ENCODE measurements at regions not wholly inside any gene's neighbourhood (a gene's known extent, or its start where the extent isn't known, plus 50 kb on each side); places are given as distances from the start of the nearest gene placed in this dataset.
"Not testable (repeated sequence)": the region's sequence is repeated elsewhere in the genome, so short reads cannot be mapped to it uniquely, and the experiment has no call there.

GRCh38 chr16:60137891-60138290 is 1403.8 kb upstream of the GOT2 start:
- peaks cover 6 to 8% of the 10 kb centered on the region in 2 donors for H3K9me3 ChIP-seq
- intact Hi-C loops (cut with DNase I) = no loop called here
- no peak for TF ChIP-seq CTCF (IDR thresholded peaks at IDR 0.05)
- no peak overlapping the region for H3K4me3 ChIP-seq
- no peaks in the 10 kb centered on the region for H3K36me3 ChIP-seq
- DNase-seq (ENCODE audit: low spot score in 2 of 2) = no peak
- H3K4me1 ChIP-seq = no peaks in the 10 kb centered on the region
- no peaks in the 10 kb centered on the region for H3K27me3 ChIP-seq
- H3K27ac ChIP-seq = no peak overlapping the region

GRCh38 chr16:60127196-60127595 is 1393.1 kb upstream of the GOT2 start:
- no peak overlapping the region for H3K27ac ChIP-seq
- no peaks in the 10 kb centered on the region for H3K36me3 ChIP-seq
- H3K4me1 ChIP-seq = no peaks in the 10 kb centered on the region
- intact Hi-C loops (cut with DNase I) = no loop called here
- no peaks in the 10 kb centered on the region for H3K9me3 ChIP-seq
- DNase-seq (ENCODE audit: low spot score in 2 of 2) = no peak
- H3K4me3 ChIP-seq = no peak overlapping the region
- no peaks in the 10 kb centered on the region for H3K27me3 ChIP-seq
- no peak for TF ChIP-seq CTCF (IDR thresholded peaks at IDR 0.05)

GRCh38 chr16:60126115-60126514 is 1392.0 kb upstream of the GOT2 start:
- H3K4me1 ChIP-seq; H3K27me3 ChIP-seq; DNase-seq (ENCODE audit: low spot score in 2 of 2); H3K9me3 ChIP-seq; H3K36me3 ChIP-seq; H3K4me3 ChIP-seq; H3K27ac ChIP-seq; intact Hi-C loops (cut with DNase I): not testable (repeated sequence)

- intact Hi-C loops (cut with DNase I) = no loop called here
- no peak overlapping the region for H3K27ac ChIP-seq
- H3K4me3 ChIP-seq = no peak overlapping the region
- no peaks in the 10 kb centered on the region for H3K9me3 ChIP-seq
- H3K4me1 ChIP-seq = no peaks in the 10 kb centered on the region
- H3K27me3 ChIP-seq = no peaks in the 10 kb centered on the region
- no peak for TF ChIP-seq CTCF (IDR thresholded peaks at IDR 0.05)
- DNase-seq (ENCODE audit: low spot score in 2 of 2) = no peak
- H3K36me3 ChIP-seq = no peaks in the 10 kb centered on the region
These were observed 1389.4 kb upstream of the GOT2 start for GRCh38 chr16:60123392-60124023.

- intact Hi-C loops (cut with DNase I) = no loop called here
- H3K36me3 ChIP-seq = no peaks in the 10 kb centered on the region
- H3K9me3 ChIP-seq = no peaks in the 10 kb centered on the region
- H3K4me3 ChIP-seq = no peak overlapping the region
- no peak for DNase-seq (ENCODE audit: low spot score in 2 of 2)
- TF ChIP-seq CTCF (IDR thresholded peaks at IDR 0.05) = no peak
- H3K27me3 ChIP-seq = no peaks in the 10 kb centered on the region
- no peaks in the 10 kb centered on the region for H3K4me1 ChIP-seq
- H3K27ac ChIP-seq = no peak overlapping the region
These were observed 1386.5 kb upstream of the GOT2 start for GRCh38 chr16:60120586-60120985.

- Histone ChIP-seq H3K4me1 (no peaks in the 10 kb centered on the region), H3K4me3 (no peak overlapping the region), H3K36me3 (no peaks in the 10 kb centered on the region), H3K9me3 (no peaks in the 10 kb centered on the region), H3K27me3 (no peaks in the 10 kb centered on the region), H3K27ac (no peak overlapping the region)
- no peak for TF ChIP-seq CTCF (IDR thresholded peaks at IDR 0.05)
- no peak for DNase-seq (ENCODE audit: low spot score in 2 of 2)
- intact Hi-C loops (cut with DNase I) = no loop called here
These were observed 1376.4 kb upstream of the GOT2 start for GRCh38 chr16:60110531-60110930.
